ENCODE measurements at regions not wholly inside any gene's neighbourhood (a gene's known extent, or its start where the extent isn't known, plus 50 kb on each side); places are given as distances from the start of the nearest gene placed in this dataset.

DNA sequence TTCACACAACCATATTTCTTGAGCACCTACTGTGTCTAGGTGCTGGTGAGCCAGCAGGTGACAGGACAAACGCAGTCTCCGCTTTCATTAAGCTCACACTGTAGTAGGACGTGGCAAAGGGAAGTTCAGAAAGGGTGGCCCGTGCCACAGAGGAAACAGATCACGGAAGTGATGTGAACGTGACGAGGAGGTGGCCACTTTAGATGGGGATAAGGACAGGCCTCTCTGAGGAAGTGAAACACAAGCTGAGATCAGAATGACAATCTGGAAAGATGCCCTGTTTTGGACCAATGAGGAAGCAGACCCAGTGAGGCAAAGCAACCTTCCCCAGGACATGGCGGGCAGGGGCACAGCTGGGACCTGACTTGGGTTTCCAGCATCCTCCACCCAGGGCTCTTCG lies 127.4 kb upstream of the PRMT8 start:
- no peak for TF ChIP-seq FOXJ3 (CRISPR knock-in tag; IDR thresholded peaks at IDR 0.05; ENCODE audit: borderline replicate concordance)
- TF ChIP-seq ZNF121 (CRISPR knock-in tag; IDR thresholded peaks at IDR 0.05), result no peak
- TF ChIP-seq, protein P1, sequence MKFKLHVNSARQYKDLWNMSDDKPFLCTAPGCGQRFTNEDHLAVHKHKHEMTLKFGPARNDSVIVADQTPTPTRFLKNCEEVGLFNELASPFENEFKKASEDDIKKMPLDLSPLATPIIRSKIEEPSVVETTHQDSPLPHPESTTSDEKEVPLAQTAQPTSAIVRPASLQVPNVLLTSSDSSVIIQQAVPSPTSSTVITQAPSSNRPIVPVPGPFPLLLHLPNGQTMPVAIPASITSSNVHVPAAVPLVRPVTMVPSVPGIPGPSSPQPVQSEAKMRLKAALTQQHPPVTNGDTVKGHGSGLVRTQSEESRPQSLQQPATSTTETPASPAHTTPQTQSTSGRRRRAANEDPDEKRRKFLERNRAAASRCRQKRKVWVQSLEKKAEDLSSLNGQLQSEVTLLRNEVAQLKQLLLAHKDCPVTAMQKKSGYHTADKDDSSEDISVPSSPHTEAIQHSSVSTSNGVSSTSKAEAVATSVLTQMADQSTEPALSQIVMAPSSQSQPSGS (CRISPR knock-in tag; IDR thresholded peaks at IDR 0.05; ENCODE audit: borderline replicate concordance, low read depth), result no peak
- no peak for TF ChIP-seq NR1H2 (CRISPR knock-in tag; IDR thresholded peaks at IDR 0.05)
- TF ChIP-seq, protein P2, sequence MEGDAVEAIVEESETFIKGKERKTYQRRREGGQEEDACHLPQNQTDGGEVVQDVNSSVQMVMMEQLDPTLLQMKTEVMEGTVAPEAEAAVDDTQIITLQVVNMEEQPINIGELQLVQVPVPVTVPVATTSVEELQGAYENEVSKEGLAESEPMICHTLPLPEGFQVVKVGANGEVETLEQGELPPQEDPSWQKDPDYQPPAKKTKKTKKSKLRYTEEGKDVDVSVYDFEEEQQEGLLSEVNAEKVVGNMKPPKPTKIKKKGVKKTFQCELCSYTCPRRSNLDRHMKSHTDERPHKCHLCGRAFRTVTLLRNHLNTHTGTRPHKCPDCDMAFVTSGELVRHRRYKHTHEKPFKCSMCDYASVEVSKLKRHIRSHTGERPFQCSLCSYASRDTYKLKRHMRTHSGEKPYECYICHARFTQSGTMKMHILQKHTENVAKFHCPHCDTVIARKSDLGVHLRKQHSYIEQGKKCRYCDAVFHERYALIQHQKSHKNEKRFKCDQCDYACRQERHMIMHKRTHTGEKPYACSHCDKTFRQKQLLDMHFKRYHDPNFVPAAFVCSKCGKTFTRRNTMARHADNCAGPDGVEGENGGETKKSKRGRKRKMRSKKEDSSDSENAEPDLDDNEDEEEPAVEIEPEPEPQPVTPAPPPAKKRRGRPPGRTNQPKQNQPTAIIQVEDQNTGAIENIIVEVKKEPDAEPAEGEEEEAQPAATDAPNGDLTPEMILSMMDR (IDR thresholded peaks at IDR 0.05), result no peak
- TF ChIP-seq FOXK1 (CRISPR knock-in tag; IDR thresholded peaks at IDR 0.05), result no peak
- TF ChIP-seq, protein P3, sequence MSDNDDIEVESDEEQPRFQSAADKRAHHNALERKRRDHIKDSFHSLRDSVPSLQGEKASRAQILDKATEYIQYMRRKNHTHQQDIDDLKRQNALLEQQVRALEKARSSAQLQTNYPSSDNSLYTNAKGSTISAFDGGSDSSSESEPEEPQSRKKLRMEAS (CRISPR knock-in tag; IDR thresholded peaks at IDR 0.05), result no peak
- TF ChIP-seq NR2C2 (CRISPR knock-in tag; IDR thresholded peaks at IDR 0.05), result no peak
- TF ChIP-seq, protein P4, sequence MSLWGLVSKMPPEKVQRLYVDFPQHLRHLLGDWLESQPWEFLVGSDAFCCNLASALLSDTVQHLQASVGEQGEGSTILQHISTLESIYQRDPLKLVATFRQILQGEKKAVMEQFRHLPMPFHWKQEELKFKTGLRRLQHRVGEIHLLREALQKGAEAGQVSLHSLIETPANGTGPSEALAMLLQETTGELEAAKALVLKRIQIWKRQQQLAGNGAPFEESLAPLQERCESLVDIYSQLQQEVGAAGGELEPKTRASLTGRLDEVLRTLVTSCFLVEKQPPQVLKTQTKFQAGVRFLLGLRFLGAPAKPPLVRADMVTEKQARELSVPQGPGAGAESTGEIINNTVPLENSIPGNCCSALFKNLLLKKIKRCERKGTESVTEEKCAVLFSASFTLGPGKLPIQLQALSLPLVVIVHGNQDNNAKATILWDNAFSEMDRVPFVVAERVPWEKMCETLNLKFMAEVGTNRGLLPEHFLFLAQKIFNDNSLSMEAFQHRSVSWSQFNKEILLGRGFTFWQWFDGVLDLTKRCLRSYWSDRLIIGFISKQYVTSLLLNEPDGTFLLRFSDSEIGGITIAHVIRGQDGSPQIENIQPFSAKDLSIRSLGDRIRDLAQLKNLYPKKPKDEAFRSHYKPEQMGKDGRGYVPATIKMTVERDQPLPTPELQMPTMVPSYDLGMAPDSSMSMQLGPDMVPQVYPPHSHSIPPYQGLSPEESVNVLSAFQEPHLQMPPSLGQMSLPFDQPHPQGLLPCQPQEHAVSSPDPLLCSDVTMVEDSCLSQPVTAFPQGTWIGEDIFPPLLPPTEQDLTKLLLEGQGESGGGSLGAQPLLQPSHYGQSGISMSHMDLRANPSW (CRISPR knock-in tag; conservative IDR thresholded peaks at IDR 0.05; ENCODE audit: low read depth), result no peak
- TF ChIP-seq TEAD4 (CRISPR knock-in tag; IDR thresholded peaks at IDR 0.05), result no peak

Measured in WTC11 (cell line).